CD14-positive monocyte (primary cell): ENCODE measurements at regions not wholly inside any gene's neighbourhood (a gene's known extent, or its start where the extent isn't known, plus 50 kb on each side); places are given as distances from the start of the nearest gene placed in this dataset.

Source experiments
- DNase-seq, 3 donors: peaks; one replicate each; pipeline ENCODE4 v3.0.0-alpha.2; 2011 to 2022
- H2AFZ ChIP-seq: 2 replicates; pipeline ENCODE4 v1.6.0; 2012; ENCODE audit warnings: mild to moderate bottlenecking, low read depth, low read length, inconsistent platforms; ENCODE audit not compliant: insufficient read depth, poor library complexity, severe bottlenecking
- H3K27ac ChIP-seq, 2 donors: 1 replicate in 1 of 2; 2 replicates in 1 of 2; pipeline ENCODE4 v1.5.1; 2012 to 2013; ENCODE audit warnings: low read length in 2 of 2, control low read depth in 1 of 2, inconsistent platforms in 1 of 2, low read depth in 1 of 2, mild to moderate bottlenecking in 1 of 2
- H3K27me3 ChIP-seq, 2 donors: one replicate each; pipeline versions ENCODE4 v1.6.0 to v1.6.1; 2011 to 2013; ENCODE audit warnings: low read length in 2 of 2; ENCODE audit not compliant: control insufficient read depth in 2 of 2, insufficient read depth in 2 of 2
- H3K36me3 ChIP-seq, 2 donors: replicated peaks in 1 of 2; 1 replicate in 1 of 2; 2 replicates in 1 of 2; pipeline versions ENCODE4 v1.5.1 to v1.6.1; 2012 to 2013; ENCODE audit warnings: low read length in 2 of 2, control low read depth in 1 of 2, inconsistent platforms in 1 of 2, mild to moderate bottlenecking in 1 of 2; ENCODE audit not compliant: insufficient read depth in 2 of 2, control insufficient read depth in 1 of 2
- H3K4me1 ChIP-seq, 2 donors: 1 replicate in 1 of 2; 2 replicates in 1 of 2; pipeline versions ENCODE4 v1.5.1 to v1.6.1; 2012 to 2013; ENCODE audit warnings: low read length in 2 of 2, control low read depth in 1 of 2, inconsistent platforms in 1 of 2, mild to moderate bottlenecking in 1 of 2, moderate library complexity in 1 of 2; ENCODE audit not compliant: insufficient read depth in 2 of 2, control insufficient read depth in 1 of 2
- H3K4me2 ChIP-seq: replicated peaks from 2 replicates; pipeline ENCODE3; 2012; ENCODE audit warnings: low read length, moderate library complexity, mild to moderate bottlenecking; ENCODE audit not compliant: poor library complexity, severe bottlenecking; ENCODE audit errors: extremely low read depth
- H3K4me3 ChIP-seq, 3 experiments: fragments of 200-600 bp in 1 of 3; sonication (generic) in 1 of 3; replicated peaks in 1 of 3; 1 replicate in 2 of 3; 2 replicates in 1 of 3; pipeline ENCODE4 v1.5.1; 2011 to 2013; ENCODE audit warnings: low read length in 3 of 3, mild to moderate bottlenecking in 3 of 3, control low read depth in 2 of 3, low read depth in 2 of 3, inconsistent platforms in 1 of 3, moderate library complexity in 1 of 3
- H3K79me2 ChIP-seq: 2 replicates; pipeline ENCODE4 v1.6.0; 2012; ENCODE audit warnings: mild to moderate bottlenecking, control low read depth, inconsistent platforms, low read length, moderate library complexity; ENCODE audit not compliant: insufficient read depth
- H3K9ac ChIP-seq: 2 replicates; pipeline ENCODE4 v1.6.0; 2017; ENCODE audit warnings: low read length, mild to moderate bottlenecking; ENCODE audit not compliant: insufficient read depth, poor library complexity, severe bottlenecking
- H3K9me3 ChIP-seq, 2 donors: replicated peaks in 1 of 2; 1 replicate in 1 of 2; 2 replicates in 1 of 2; pipeline versions ENCODE4 v1.5.1 to v1.6.1; 2012 to 2013; ENCODE audit warnings: low read length in 2 of 2, control low read depth in 1 of 2; ENCODE audit not compliant: control insufficient read depth in 1 of 2, insufficient read depth in 1 of 2
- H4K20me1 ChIP-seq: 2 replicates; pipeline ENCODE4 v1.6.0; 2012; ENCODE audit warnings: mild to moderate bottlenecking, low read length, control low read depth, moderate library complexity; ENCODE audit not compliant: insufficient read depth
- H3K27ac Mint-ChIP-seq, 7 donors: one replicate each; pipeline ENCODE4 v1.8.0; 2020; ENCODE audit warnings: mild to moderate bottlenecking in 7 of 7, mixed read lengths in 7 of 7, moderate library complexity in 6 of 7, inconsistent platforms in 2 of 7
- H3K27me3 Mint-ChIP-seq, 3 donors: one replicate each; pipeline ENCODE4 v1.8.0; 2021 to 2022; ENCODE audit warnings: low read depth in 3 of 3, mild to moderate bottlenecking in 3 of 3, mixed read lengths in 3 of 3, moderate library complexity in 3 of 3, inconsistent platforms in 1 of 3
- H3K36me3 Mint-ChIP-seq, 2 donors: one replicate each; pipeline ENCODE4 v1.8.0; 2020; ENCODE audit warnings: mixed read lengths in 2 of 2, inconsistent platforms in 1 of 2, mild to moderate bottlenecking in 1 of 2
- H3K4me1 Mint-ChIP-seq: one replicate; pipeline ENCODE4 v1.8.0; 2020; ENCODE audit warnings: mild to moderate bottlenecking, mixed read lengths
- H3K4me3 Mint-ChIP-seq, 2 donors: one replicate each; pipeline ENCODE4 v1.8.0; 2020; ENCODE audit warnings: mild to moderate bottlenecking in 2 of 2, mixed read lengths in 2 of 2, moderate library complexity in 1 of 2
- H3K9me3 Mint-ChIP-seq, 7 donors: one replicate each; pipeline ENCODE4 v1.8.0; 2020 to 2022; ENCODE audit warnings: mixed read lengths in 7 of 7, mild to moderate bottlenecking in 6 of 7, moderate library complexity in 6 of 7, inconsistent platforms in 2 of 7
- CTCF ChIP-seq: fragments of 200-600 bp; IDR thresholded peaks from one replicate; pipeline ENCODE4 v1.8.0; 2022; ENCODE audit warnings: antibody characterized with exemption, mild to moderate bottlenecking
- WGBS: methylation state at CpG from one replicate; pipeline ENCODE4 v1.1.5; 2013; ENCODE audit warnings: missing lambda C conversion rate; ENCODE audit not compliant: insufficient coverage; 5-methylcytosine and 5-hydroxymethylcytosine counted together
- intact Hi-C, 2 donors: fragments of 100-400 bp; cut with micrococcal nuclease; formaldehyde crosslinking; loops; one replicate each; pipeline versions ENCODE4 v1.15.0 to v1.15.1; 2023

- no peak for DNase-seq
- intact Hi-C loops, result no loop called here
- H3K27ac Mint-ChIP-seq, result peak overlapping the region in 1 of 7 donors; percentile 10
- Histone ChIP-seq H4K20me1 (no peaks in the 10 kb centered on the region), H3K9ac (no peak overlapping the region), H3K9me3 (peaks cover 8 to 9% of the 10 kb centered on the region in 2 donors), H3K4me1 (no peaks in the 10 kb centered on the region), H3K27ac (no peak overlapping the region), H3K4me3 (no peak overlapping the region), H3K27me3 (no peaks in the 10 kb centered on the region), H3K36me3 (no peaks in the 10 kb centered on the region), H3K79me2 (no peaks in the 10 kb centered on the region), H2AFZ (no peak overlapping the region), H3K4me2 (no peak overlapping the region)
- peaks cover 0 to 18% (median 4%) of the 10 kb centered on the region in 7 donors for H3K9me3 Mint-ChIP-seq
- no CpG with 5 or more reads among the region's 1 CpG for WGBS
- H3K4me1 Mint-ChIP-seq, result no peaks in the 10 kb centered on the region
- no peaks in the 10 kb centered on the region for H3K36me3 Mint-ChIP-seq
- H3K27me3 Mint-ChIP-seq, result no peaks in the 10 kb centered on the region
- H3K4me3 Mint-ChIP-seq, result no peak overlapping the region
- no peak for TF ChIP-seq CTCF
These were observed 301.0 kb upstream of the KLHL29 start for GRCh38 chr2:23083966-23084365.

- Mint-ChIP-seq H3K4me3 (no peak overlapping the region), H3K36me3 (no peaks in the 10 kb centered on the region), H3K4me1 (no peaks in the 10 kb centered on the region), H3K27ac (no peak overlapping the region), H3K27me3 (no peaks in the 10 kb centered on the region), H3K9me3 (peaks cover 2 to 18% (median 6%) of the 10 kb centered on the region in 7 donors)
- no peaks in the 10 kb centered on the region for H3K79me2 ChIP-seq
- peaks cover 13 to 22% of the 10 kb centered on the region in 2 donors for H3K9me3 ChIP-seq
- no peak for DNase-seq
- H3K27me3 ChIP-seq, result no peaks in the 10 kb centered on the region
- intact Hi-C loops, result no loop called here
- no peaks in the 10 kb centered on the region for H3K36me3 ChIP-seq
- H3K4me2 ChIP-seq, result no peak overlapping the region
- no peak overlapping the region for H3K9ac ChIP-seq
- TF ChIP-seq CTCF, result no peak
- no peaks in the 10 kb centered on the region for H4K20me1 ChIP-seq
- no peak overlapping the region for H3K4me3 ChIP-seq
- H2AFZ ChIP-seq, result no peak overlapping the region
- no peaks in the 10 kb centered on the region for H3K4me1 ChIP-seq
- no peak overlapping the region for H3K27ac ChIP-seq
These were observed 294.0 kb upstream of the KLHL29 start for GRCh38 chr2:23091019-23091418.
